ENCODE measurements at regions not wholly inside any gene's neighbourhood (a gene's known extent, or its start where the extent isn't known, plus 50 kb on each side); places are given as distances from the start of the nearest gene placed in this dataset.

- H3K4me2 ChIP-seq (ENCODE audit: control insufficient read depth, extremely low read depth, insufficient read depth, low read depth, low read length): no peak overlapping the region
- no peaks in the 10 kb centered on the region for H3K36me3 ChIP-seq (ENCODE audit: control insufficient read depth in 2 of 2, extremely low read depth in 1 of 2, insufficient read depth in 2 of 2, low read length in 2 of 2)
- H3K4me1 ChIP-seq (ENCODE audit: control insufficient read depth, extremely low read depth, insufficient read depth, low read length): peaks cover 4% of the 10 kb centered on the region
- FAIRE-seq: no peak
- DNase-seq (ENCODE audit: low read depth, low spot score): no peak
- H4K20me1 ChIP-seq (ENCODE audit: control insufficient read depth, extremely low read depth, insufficient read depth, low read length): no peaks in the 10 kb centered on the region
- H3K4me3 ChIP-seq (ENCODE audit: control insufficient read depth in 2 of 3, extremely low read depth in 1 of 3, insufficient read depth in 2 of 3, low read depth in 1 of 3, low read length in 3 of 3): no peak overlapping the region
- dilution Hi-C loops (cut with MboI; ENCODE audit: extremely low pct_ligation_motif_present, low sequenced_read_pairs): no loop called here
- H3K79me2 ChIP-seq (ENCODE audit: control insufficient read depth, insufficient read depth, low read length): no peaks in the 10 kb centered on the region
- H3K9me3 ChIP-seq (ENCODE audit: control insufficient read depth, low read depth, low read length): no peaks in the 10 kb centered on the region
- H3K27me3 ChIP-seq (ENCODE audit: control insufficient read depth, extremely low read depth, insufficient read depth, low read length): no peaks in the 10 kb centered on the region
- TF ChIP-seq, protein P1, sequence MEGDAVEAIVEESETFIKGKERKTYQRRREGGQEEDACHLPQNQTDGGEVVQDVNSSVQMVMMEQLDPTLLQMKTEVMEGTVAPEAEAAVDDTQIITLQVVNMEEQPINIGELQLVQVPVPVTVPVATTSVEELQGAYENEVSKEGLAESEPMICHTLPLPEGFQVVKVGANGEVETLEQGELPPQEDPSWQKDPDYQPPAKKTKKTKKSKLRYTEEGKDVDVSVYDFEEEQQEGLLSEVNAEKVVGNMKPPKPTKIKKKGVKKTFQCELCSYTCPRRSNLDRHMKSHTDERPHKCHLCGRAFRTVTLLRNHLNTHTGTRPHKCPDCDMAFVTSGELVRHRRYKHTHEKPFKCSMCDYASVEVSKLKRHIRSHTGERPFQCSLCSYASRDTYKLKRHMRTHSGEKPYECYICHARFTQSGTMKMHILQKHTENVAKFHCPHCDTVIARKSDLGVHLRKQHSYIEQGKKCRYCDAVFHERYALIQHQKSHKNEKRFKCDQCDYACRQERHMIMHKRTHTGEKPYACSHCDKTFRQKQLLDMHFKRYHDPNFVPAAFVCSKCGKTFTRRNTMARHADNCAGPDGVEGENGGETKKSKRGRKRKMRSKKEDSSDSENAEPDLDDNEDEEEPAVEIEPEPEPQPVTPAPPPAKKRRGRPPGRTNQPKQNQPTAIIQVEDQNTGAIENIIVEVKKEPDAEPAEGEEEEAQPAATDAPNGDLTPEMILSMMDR (optimal IDR thresholded peaks at IDR 0.05 in 1 of 3, IDR thresholded peaks at IDR 0.05 in 1 of 3, conservative IDR thresholded peaks at IDR 0.05 in 1 of 3; ENCODE audit: extremely low read depth in 1 of 3, insufficient read depth in 2 of 3, low read length in 3 of 3): no peak
- no peak for TF ChIP-seq EZH2 (IDR thresholded peaks at IDR 0.05; ENCODE audit: low read length)
- no peak overlapping the region for H2AFZ ChIP-seq (ENCODE audit: control insufficient read depth, low read length)
- H3K9ac ChIP-seq (ENCODE audit: control insufficient read depth, extremely low read depth, insufficient read depth, low read length): no peak overlapping the region
- H3K9me1 ChIP-seq (ENCODE audit: control insufficient read depth, extremely low read depth, insufficient read depth, low read length): no peaks in the 10 kb centered on the region
- H3K27ac ChIP-seq (ENCODE audit: control insufficient read depth, insufficient read depth, low read length): no peak overlapping the region
Observed at GRCh38 chr12:76666290-76666835, 97.6 kb upstream of the ZDHHC17 start.

- H3K27ac ChIP-seq (ENCODE audit: control insufficient read depth, insufficient read depth, low read length): no peak overlapping the region
Observed at GRCh38 chr12:76669981-76670380, 93.9 kb upstream of the ZDHHC17 start.

More at GRCh38 chr12:76669981-76670380, 93.9 kb upstream of the ZDHHC17 start:
- DNase-seq (ENCODE audit: low read depth, low spot score) (no peak), FAIRE-seq (no peak)
- Histone ChIP-seq H3K9me1 (ENCODE audit: control insufficient read depth, extremely low read depth, insufficient read depth, low read length) (no peaks in the 10 kb centered on the region), H3K4me2 (ENCODE audit: control insufficient read depth, extremely low read depth, insufficient read depth, low read depth, low read length) (no peak overlapping the region), H3K27me3 (ENCODE audit: control insufficient read depth, extremely low read depth, insufficient read depth, low read length) (no peaks in the 10 kb centered on the region), H3K4me1 (ENCODE audit: control insufficient read depth, extremely low read depth, insufficient read depth, low read length) (peaks cover 4% of the 10 kb centered on the region), H3K4me3 (ENCODE audit: control insufficient read depth in 2 of 3, extremely low read depth in 1 of 3, insufficient read depth in 2 of 3, low read depth in 1 of 3, low read length in 3 of 3) (no peak overlapping the region), H2AFZ (ENCODE audit: control insufficient read depth, low read length) (no peak overlapping the region), H3K79me2 (ENCODE audit: control insufficient read depth, insufficient read depth, low read length) (no peaks in the 10 kb centered on the region), H4K20me1 (ENCODE audit: control insufficient read depth, extremely low read depth, insufficient read depth, low read length) (no peaks in the 10 kb centered on the region), H3K9me3 (ENCODE audit: control insufficient read depth, low read depth, low read length) (no peaks in the 10 kb centered on the region), H3K9ac (ENCODE audit: control insufficient read depth, extremely low read depth, insufficient read depth, low read length) (no peak overlapping the region), H3K36me3 (ENCODE audit: control insufficient read depth in 2 of 2, extremely low read depth in 1 of 2, insufficient read depth in 2 of 2, low read length in 2 of 2) (no peaks in the 10 kb centered on the region)
- dilution Hi-C loops (cut with MboI; ENCODE audit: extremely low pct_ligation_motif_present, low sequenced_read_pairs): no loop called here
- TF ChIP-seq, protein P1 (optimal IDR thresholded peaks at IDR 0.05 in 1 of 3, IDR thresholded peaks at IDR 0.05 in 1 of 3, conservative IDR thresholded peaks at IDR 0.05 in 1 of 3; ENCODE audit: extremely low read depth in 1 of 3, insufficient read depth in 2 of 3, low read length in 3 of 3): no peak
- no peak for TF ChIP-seq EZH2 (IDR thresholded peaks at IDR 0.05; ENCODE audit: low read length)
